ENCODE measurements at regions not wholly inside any gene's neighbourhood (a gene's known extent, or its start where the extent isn't known, plus 50 kb on each side); places are given as distances from the start of the nearest gene placed in this dataset.
A peak's percentile ranks its signal among the peaks of the same experiment; 100 is the strongest.

GRCh38 chr13:30107521-30108136 is 199.7 kb downstream of the KATNAL1 start:
- DNase-seq (ENCODE audit: low read depth), result peak; percentile 57

- no peak for DNase-seq (ENCODE audit: low read depth)
Observed at GRCh38 chr13:30107121-30107520, 200.2 kb downstream of the KATNAL1 start.

DNA sequence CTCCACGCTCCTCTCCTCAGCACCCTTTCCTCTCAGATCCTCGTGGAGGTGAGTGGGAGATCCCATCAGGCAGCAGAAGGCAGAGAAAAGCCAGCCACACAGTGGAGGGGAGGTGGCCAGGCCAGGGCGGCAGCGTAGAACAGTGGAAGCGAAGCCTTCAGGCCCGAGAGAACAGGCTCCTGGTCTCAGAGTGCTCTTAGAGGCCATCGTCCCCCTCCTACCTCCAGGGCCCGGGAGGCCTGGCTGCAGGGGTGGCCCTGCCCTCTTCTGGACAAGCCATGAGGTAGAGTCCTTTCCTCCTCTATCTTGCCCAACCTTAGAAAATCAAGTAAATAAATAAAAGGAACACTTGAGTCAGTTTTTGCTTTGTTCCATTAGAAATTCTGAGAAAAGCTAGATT is 202.0 kb downstream of the KATNAL1 start:
- DNase-seq (ENCODE audit: low read depth), result no peak

- DNase-seq (ENCODE audit: low read depth), result no peak
Observed at GRCh38 chr13:30103161-30103840, 204.1 kb downstream of the KATNAL1 start.

DNA sequence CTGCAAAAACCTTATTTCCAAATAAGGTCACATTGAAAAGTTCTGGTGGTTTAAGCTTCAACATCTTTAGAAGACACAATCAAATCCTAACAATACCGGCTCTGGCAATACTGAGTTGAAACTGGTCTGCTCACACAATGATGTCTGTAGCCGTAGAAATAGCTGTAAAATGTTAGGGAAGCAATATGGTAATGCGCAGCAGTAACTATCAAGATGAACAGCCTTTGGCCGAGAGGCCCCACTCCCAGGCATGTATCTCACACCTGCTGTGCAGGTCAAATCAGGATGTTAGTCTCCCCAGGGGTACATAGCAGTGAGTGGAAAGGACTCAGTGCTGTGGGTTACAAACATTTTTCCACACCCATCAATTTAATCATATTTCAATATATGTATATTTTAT is 207.1 kb downstream of the KATNAL1 start:
- DNase-seq (ENCODE audit: low read depth), result no peak

GRCh38 chr13:30097701-30098100 is 209.7 kb downstream of the KATNAL1 start:
- no peak for DNase-seq (ENCODE audit: low read depth)

- DNase-seq (ENCODE audit: low read depth), result no peak
Observed at GRCh38 chr13:30097089-30097488, 210.3 kb downstream of the KATNAL1 start.

GRCh38 chr13:30094015-30094414 is 213.3 kb downstream of the KATNAL1 start:
- no peak for DNase-seq (ENCODE audit: low read depth)

- no peak for DNase-seq (ENCODE audit: low read depth)
Observed at GRCh38 chr13:30093236-30093635, 214.1 kb downstream of the KATNAL1 start.

DNA sequence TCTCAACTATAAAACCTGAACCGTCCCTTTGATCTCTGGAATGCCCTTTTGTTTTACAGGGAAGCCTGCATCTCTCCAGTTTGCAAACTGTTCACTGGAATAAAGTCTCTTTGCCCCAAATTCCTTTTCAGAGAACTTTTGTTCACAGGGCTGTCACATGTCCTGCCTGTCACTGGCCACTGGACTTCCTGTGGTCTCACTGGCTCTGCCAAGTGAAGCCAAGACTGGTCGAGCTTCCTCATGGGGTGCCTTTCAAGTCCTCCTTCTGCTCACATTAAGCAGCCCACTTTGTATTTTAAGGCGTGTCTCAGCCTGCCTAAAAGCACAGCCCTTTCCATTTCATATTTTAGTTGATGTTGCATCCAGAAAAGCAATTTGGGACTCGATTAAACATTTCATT is 215.7 kb downstream of the KATNAL1 start:
- no peak for DNase-seq (ENCODE audit: low read depth)

DNA sequence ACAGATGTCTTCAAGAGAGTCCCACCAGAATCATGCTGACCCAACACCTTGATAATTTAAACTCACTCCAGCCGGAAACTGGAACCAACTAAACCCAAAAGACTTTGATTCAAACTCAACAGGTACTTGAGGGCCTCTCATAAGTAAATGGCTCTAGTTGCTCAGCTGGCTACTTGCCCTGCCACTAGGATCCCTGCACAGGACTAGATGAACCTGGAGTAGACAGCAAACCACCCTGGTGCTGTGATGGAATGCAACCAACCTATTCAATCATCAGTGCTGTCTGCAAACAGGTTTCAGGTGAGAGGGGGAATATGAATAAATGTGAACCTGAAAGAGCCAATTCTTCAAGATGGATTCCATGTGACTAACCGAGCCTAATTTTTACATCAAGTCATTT is 216.3 kb downstream of the KATNAL1 start:
- DNase-seq (ENCODE audit: low read depth), result no peak

- no peak for DNase-seq (ENCODE audit: low read depth)
Observed at GRCh38 chr13:30088312-30088855, 219.0 kb downstream of the KATNAL1 start.

DNA sequence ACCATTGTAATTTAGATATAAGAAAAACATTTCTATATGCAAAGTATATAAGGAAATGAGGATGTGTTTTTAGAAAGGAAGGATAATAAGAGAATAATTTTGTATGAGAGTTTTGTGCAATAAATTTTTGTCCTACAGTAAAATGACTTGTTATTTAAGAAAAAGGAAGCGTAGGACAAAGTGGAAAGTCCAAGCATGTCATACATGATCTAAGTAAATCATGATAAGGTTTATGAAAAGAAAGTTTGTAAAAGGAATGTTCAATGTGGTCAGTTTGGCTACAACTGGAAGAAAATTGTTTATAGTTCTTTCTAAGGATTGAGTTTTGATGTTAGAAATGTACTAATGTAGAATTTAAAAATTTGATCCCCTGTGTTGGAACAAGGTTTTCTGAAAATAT is 222.3 kb downstream of the KATNAL1 start:
- no peak for DNase-seq (ENCODE audit: low read depth)

GRCh38 chr13:30082391-30082790 is 225.0 kb downstream of the KATNAL1 start:
- DNase-seq (ENCODE audit: low read depth), result no peak

- DNase-seq (ENCODE audit: low read depth), result no peak
Observed at GRCh38 chr13:30081331-30081730, 226.0 kb downstream of the KATNAL1 start.

GRCh38 chr13:30079501-30079900 is 227.8 kb downstream of the KATNAL1 start:
- DNase-seq (ENCODE audit: low read depth), result no peak

GRCh38 chr13:30078059-30078458 is 227.6 kb upstream of the UBL3 start:
- DNase-seq (ENCODE audit: low read depth), result no peak

GRCh38 chr13:30077240-30077735 is 226.9 kb upstream of the UBL3 start:
- DNase-seq (ENCODE audit: low read depth), result no peak

GRCh38 chr13:30074955-30075614 is 224.7 kb upstream of the UBL3 start:
- no peak for DNase-seq (ENCODE audit: low read depth)

- no peak for DNase-seq (ENCODE audit: low read depth)
Observed at GRCh38 chr13:30074431-30074830, 224.0 kb upstream of the UBL3 start.

DNA sequence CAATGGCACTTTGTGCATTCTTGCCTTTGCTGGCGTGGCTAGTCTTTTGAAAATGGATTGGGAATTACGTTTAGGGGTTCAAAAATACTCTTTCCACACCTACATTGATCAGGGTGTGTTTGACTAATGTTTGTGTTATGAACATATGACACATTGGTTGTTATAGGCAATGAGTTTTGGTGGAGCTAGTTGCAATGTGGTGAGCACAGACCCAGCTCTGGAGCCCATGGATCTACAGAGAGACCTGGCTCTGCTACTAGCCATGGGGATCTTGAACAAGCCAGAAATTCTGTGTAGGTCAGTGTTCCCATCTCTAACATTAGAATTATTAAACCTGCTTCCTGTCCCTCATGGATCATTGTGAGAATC is 222.4 kb upstream of the UBL3 start:
- no peak for DNase-seq (ENCODE audit: low read depth)
